ENCODE measurements at regions not wholly inside any gene's neighbourhood (a gene's known extent, or its start where the extent isn't known, plus 50 kb on each side); places are given as distances from the start of the nearest gene placed in this dataset.

GRCh38 chr2:2775018-2775417, 443.9 kb upstream of the MYT1L start:
- TF ChIP-seq CTCF (IDR thresholded peaks at IDR 0.05; ENCODE audit: low read depth, low read length, poor library complexity, severe bottlenecking) = no peak
- no peak for TF ChIP-seq EZH2phosphoT487 (IDR thresholded peaks at IDR 0.05; ENCODE audit: borderline replicate concordance, low read length)

Measured in DOHH2 (cell line).